OCI-LY1 (cell line): ENCODE measurements at regions not wholly inside any gene's neighbourhood (a gene's known extent, or its start where the extent isn't known, plus 50 kb on each side); places are given as distances from the start of the nearest gene placed in this dataset.
"Not testable (repeated sequence)": the region's sequence is repeated elsewhere in the genome, so short reads cannot be mapped to it uniquely, and the experiment has no call there.

ENCODE experiments used
- CTCF ChIP-seq: fragments of 200-600 bp; sonication (generic), shearing (Covaris generic); IDR thresholded peaks from 2 replicates; pipeline ENCODE4 v1.5.1; 2017; ENCODE audit warnings: mild to moderate bottlenecking, antibody characterized with exemption, low read length, moderate library complexity, mixed read lengths
- EZH2 ChIP-seq: fragments of 200-600 bp; sonication (generic), shearing (Covaris generic); IDR thresholded peaks from 2 replicates; pipeline ENCODE4 v1.8.0; 2017; ENCODE audit warnings: borderline replicate concordance, mixed run types, mild to moderate bottlenecking, antibody characterized with exemption, low read length, moderate library complexity, mixed read lengths

GRCh38 chr11:56827357-56827756, 78.9 kb upstream of the OR9G4 start:
- not testable (repeated sequence) for TF ChIP-seq CTCF, EZH2
